Fibroblast of peridontal ligament (primary cell): ENCODE measurements at regions not wholly inside any gene's neighbourhood (a gene's known extent, or its start where the extent isn't known, plus 50 kb on each side); places are given as distances from the start of the nearest gene placed in this dataset.
"Not testable (repeated sequence)": the region's sequence is repeated elsewhere in the genome, so short reads cannot be mapped to it uniquely, and the experiment has no call there.

Experiments
- DNase-seq: peaks from one replicate; pipeline ENCODE4 v3.0.0-alpha.2; 2010; ENCODE audit errors: extremely low read depth

DNA sequence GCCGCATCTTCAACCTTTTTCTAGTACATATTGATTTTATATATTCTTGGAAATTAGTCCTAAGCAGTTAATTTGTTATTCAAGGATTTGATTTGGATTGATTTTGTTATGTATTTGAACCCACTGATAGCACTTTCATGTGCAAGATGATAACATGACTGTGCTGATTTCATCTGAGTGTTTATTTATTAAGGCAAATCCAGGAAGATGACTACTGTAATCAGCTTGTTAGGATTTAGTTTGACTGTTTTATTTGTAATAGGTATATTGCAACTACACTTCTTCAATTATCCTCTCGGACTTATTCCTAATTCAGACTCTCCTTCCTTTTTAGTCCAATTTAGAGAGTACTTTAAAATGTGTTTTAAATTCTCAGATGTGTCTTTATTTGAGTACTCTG is 75.1 kb upstream of the PRKG1 start:
- no peak for DNase-seq

DNA sequence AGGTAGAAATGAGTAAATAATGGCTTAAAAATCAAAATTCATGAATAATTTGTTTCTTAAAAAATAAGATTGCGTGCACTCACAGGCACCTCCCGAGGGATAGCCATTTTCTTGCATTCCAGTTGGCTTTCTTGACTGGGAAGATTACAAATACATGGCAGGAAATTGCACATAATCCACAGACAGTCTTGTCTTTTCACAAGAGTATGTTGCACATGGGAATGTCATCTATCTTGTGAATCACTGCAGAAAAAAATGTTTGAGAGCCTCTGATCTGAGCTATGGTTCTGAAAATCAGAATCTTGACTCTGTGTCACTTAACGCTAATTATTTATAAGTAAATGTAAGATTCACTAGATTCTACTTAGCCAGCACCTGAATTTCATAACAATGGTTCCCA is 74.1 kb upstream of the PRKG1 start:
- DNase-seq: peak; percentile 94

DNA sequence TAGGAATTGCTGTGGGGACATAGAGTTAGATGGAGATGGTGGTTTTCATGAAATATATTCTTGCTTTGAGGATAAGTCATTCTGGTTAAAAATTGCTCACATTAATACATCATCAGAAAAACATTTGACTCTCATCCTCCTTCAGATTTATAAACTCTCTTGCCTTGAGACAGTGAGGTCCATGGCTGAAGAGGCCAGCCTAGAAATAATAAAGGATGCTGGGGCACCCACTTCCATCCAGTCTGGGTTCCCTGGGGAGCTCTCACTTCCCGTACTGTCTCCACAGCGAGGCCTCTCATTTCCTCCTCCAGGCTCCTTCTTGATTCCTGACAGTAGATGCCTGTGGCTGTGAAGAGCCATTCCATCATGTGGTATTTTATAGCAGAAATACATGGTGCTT is 73.3 kb upstream of the PRKG1 start:
- DNase-seq: peak; percentile 49

DNA sequence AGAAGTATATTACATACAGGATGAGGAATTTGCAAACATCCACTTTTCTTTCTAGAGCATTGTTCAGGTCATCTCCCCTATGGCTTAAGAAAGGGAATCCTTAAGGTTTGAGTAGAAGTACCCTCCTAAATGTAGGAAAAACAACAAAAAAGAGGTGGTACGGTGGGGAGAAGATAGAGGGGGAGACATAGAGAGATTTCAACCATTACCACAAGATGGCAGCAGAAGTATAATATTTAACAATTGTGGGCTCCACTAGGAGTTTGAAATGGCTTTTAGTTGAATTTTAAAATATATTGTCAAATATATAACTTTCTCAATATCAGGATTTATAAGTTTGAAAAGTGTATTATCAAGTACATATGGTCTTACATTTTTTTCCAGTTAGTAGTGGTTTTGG is 72.7 kb upstream of the PRKG1 start:
- DNase-seq: peak; percentile 69

DNA sequence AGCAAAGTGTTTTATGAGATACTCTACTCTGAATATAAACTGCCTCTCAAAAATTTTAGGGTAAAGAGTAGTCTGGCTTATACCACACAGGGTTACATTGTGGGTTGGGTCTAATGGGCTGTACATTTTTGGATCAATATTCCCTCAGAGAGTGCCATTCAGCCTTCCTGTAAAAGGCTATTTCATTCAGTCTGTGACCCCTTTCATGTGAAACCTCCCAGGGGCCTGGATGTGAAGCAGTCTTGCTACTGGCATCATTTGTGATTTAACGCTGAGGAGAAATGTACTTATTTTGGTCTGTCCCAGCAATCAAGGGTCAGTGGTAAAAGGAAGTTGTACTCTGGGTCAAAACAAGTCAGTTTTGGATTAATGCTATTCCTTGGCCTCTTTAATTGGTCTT is 71.8 kb upstream of the PRKG1 start:
- DNase-seq: no peak

DNA sequence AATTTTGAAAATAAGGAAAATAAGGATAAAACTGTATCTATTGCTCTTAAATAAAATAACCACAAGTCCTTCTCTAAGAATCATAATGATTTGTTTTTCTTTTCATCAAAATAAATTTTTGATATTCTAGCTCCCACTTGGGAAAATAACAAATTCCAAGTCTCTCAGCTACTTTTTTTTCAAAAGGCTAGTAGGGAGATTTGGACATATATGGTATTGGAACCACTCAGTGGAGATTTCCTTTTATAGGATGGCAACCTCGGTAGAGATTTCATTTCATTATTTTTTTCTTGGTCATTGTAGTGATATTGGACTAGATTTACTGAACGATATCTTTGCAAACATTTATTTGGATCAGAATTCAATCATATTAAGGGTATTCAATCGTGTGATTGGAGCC is 69.5 kb upstream of the PRKG1 start:
- DNase-seq: no peak

DNA sequence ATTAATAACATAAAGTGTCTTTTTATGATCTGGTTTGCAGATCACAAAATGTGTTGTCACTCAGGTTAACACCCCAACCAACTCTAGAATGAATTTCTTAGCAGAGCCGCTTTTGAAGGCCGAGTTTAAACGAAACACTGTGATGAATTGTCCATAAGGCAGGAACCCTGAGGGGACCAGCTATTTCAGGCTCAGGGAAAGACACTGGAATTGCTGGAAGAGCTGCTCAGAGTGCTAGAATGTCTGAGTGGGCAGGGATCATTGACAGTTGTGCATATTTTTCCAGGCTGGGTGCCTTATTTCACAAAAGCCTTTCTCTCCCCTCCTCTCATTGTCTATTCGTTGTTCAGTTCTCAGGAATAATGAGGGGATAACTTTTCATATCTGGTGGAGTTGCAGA is 68.7 kb upstream of the PRKG1 start:
- DNase-seq: no peak

DNA sequence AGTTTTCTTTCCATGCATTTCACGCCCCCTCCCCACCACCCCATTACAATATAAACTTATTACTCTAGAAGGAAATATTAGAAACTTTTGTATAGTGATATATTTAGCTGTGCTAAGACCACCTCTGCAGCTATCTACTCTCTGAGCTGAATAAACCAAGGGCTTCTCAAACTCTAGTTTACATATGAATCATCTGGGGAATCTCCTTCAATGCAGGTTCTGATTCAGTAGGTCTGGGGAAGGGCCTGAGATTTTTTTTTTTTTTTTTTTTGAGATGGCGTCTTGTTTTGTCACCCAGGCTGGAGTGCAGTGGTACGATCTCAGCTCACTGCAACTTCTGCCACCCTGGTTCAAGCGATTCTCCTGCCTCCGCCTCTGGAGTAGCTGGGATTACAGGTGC is 67.6 kb upstream of the PRKG1 start:
- no peak for DNase-seq

DNA sequence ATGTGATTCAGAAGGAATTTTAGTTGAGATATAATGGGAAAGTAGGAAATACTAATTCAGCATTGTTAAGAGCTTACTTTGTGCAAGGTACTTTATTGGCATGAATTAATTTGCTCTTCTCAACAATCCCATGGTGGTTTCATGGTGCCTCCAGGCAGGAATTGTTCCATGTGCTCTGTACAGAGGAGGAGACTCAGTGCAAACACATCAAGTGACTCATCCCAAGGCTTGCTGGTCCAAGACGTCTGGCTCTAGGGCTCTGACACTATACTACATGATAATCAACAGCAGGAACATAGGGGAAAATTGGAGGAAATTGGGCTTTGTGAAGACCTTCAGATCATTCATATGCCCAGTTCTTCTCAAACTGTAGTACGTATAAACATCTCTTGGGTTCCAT is 66.5 kb upstream of the PRKG1 start:
- peak; percentile 51 for DNase-seq

DNA sequence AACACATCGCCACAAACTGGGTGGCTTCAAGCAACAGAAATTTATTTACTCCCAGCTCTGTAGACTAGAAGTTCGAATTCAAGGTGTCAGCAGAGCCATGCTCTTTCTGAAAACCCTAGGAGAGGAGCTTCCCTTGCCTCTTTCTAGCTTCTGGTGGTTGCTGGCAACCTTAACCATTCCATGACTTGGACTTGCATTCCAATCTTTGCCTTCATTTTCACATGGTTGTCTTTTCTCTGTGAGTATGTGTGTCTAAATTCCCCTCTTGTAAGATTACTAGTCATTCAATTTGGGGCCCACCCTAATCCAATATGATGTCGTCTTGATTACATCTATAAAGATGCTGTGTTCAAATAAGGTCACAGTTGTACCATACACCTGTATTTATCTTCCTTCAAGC is 65.9 kb upstream of the PRKG1 start:
- DNase-seq: peak; percentile 31

DNA sequence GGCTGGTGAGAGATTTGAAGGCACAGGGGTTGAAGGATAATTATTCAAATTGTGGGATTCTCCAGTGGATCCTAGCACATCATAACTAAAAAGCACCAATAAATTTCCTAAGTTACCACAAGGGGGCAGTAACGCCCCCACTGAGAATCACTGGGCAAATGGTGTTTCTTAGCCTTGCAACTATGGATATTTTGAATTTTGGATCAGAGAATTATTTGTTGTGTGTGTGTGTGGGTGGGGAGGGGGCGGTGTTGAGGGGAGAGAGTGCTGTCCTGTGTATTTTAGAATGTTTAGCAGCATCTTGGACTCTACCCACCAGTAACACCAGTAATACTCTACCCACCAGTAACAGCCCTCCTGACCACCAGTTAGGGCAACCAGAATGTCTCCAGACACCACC is 63.3 kb upstream of the PRKG1 start:
- peak; percentile 75 for DNase-seq

DNA sequence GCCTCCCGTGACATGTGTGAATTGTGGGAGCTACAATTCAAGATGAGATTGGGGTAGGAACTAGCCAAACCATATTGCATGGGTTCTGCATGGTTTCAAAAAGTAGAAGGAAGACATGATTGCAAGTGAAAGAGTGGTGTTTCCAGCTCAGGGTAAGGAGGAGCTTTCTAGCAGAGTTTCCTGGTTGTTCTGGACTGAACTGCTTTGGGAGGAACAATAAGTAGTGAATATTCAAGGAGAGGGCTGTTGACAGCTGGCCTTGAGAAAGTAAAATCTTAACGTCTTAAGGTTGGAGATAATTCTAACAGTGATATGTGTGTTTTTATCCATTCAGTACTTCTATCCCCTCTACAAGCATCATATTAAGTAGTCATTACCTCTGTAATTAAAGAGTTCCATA is 62.2 kb upstream of the PRKG1 start:
- no peak for DNase-seq

DNA sequence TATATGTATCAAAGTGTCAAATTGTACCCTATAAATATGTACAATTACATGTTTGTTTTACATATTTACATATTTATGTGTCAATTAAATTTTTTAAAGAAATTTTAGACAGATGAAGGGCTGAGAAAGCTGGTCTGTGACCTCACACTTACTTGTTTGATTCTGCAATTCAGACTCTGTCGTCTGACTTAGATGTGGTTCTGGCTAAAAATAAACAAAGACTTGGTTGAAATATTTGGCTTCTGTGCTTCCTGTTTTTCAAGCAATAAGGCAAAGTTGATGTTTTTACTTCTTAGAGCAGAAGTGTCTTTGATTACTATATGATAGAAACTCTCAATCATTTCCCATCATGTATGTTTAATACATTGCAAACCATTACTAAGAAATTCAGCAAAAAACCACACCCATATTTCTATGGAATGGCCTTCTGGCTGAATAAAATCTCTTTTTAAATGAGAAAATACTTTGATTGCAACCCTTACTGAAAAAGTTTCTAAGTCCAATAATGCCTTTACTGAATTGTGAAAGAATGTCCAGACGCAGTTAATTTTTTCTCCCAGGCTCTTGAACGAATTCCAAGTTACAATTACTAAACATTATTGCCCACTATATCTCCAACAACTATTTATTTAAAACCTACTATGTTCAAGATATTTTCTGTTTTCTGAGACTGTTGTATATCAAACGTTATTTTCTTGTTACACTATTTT is 59.5 kb upstream of the PRKG1 start:
- DNase-seq: peak; percentile 72

DNA sequence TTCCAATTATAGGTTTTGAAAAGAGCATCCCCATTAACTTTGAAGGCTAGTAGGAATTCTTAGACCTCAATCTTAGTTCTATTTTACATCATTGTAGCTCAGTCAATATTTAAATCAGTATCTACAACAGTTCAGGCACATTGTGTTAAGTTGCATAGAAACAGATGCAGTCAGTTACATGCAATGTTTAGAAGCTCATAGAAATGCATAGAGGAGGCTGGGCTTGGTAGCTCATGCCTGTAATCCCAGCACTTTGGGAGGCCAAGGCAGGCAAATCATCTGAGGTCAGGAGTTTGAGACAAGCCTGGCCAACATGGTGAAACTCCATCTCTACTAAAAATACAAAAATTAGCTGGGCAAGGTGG is 58.9 kb upstream of the PRKG1 start:
- DNase-seq: not testable (repeated sequence)

DNA sequence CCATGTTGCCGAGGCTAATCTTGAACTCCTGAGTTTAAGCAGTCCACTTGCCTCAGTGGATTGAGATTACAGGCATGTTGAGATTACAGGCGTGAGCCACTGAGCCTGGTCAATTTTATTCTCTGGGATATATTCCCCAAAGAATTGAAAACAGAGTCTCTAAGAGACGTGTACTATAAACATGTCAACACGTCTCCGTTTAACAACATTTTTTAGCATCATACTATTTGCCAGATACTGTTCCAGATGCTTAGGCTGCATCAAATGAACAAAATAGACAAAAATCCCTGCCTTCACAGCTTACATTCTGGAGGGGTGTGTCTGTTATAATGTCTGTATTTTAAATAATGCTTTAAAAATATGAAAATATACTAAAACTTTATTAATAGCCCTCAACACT is 54.1 kb upstream of the PRKG1 start:
- no peak for DNase-seq

DNA sequence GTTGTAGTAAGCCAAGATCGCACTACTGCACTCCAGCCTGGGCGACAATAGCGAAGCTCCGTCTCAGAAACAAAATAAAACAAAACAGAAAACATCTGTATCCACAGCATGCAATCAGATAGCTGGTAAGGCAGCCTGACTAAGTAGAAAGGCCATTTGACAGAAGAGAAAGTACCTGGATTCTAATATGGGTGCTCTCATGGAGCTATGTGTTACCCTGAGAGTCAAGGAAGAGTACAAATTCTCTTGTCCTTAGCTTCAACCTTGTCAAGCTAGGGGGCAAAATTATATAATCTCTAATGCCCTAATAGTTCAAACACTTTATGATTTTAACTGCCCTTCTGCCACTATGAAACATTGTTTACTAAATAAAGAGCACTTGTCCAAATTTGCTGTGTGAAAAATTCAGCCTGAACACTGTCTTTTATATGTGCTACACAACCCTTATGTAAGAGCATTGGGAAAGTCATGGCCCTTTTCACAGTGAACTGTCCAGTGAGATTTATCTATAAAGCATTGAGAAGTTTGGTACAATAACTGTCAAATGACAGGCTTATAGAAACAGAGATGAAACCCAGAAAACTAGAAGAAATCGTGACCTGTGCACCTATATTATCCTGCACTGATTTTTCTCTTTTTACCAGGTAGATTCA is 51.2 kb upstream of the PRKG1 start:
- DNase-seq: no peak

DNA sequence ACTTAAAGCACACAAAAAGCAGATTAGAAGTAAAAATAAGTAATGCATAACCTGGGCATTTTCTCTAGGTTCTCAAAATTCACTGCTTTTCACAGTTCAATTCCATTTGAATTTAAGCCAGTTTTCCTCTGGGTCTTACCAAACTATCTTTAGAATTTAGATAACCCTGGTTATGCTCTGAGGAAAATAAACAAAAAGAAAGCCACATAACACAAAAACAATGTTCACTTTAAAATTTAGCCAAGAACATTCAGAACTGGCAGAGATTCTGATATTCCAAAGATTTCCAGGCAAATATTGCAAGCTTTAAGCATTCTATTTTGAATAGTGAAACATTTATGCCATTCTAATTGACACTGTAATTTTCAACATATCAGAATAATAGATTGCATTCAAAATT is 50.7 kb upstream of the PRKG1 start:
- peak; percentile 65 for DNase-seq
